Fibroblast of skin of left quadriceps (primary cell): ENCODE measurements at regions not wholly inside any gene's neighbourhood (a gene's known extent, or its start where the extent isn't known, plus 50 kb on each side); places are given as distances from the start of the nearest gene placed in this dataset.
"Not testable (repeated sequence)": the region's sequence is repeated elsewhere in the genome, so short reads cannot be mapped to it uniquely, and the experiment has no call there.

ENCODE experiments used
- DNase-seq, 2 experiments: peaks; one replicate each; pipeline ENCODE4 v3.0.0-alpha.2; 2013; ENCODE audit warnings: low read depth in 2 of 2

- no peak for DNase-seq
Observed at GRCh38 chr4:75422998-75423397, 91.2 kb downstream of the RCHY1 start.

DNA sequence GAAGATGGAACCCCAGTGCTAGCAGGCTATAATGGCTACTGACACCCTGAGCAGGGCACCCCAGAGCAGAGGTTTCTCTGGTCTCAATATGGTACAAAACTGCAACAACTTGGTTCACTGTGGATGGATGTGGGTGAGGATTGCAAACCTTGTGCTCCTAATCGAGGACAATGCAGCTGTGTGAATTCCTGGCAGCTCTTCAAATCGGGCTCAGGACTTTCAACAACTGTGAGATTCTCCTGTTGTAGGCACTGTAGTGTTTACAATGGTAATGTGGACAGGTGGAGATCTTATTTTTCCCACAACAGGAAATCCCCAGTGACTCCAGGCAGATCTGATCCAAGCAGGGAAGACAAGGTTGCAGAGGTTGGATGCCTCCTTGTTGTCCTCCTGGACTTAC, 101.5 kb downstream of the RCHY1 start:
- DNase-seq = no peak

DNA sequence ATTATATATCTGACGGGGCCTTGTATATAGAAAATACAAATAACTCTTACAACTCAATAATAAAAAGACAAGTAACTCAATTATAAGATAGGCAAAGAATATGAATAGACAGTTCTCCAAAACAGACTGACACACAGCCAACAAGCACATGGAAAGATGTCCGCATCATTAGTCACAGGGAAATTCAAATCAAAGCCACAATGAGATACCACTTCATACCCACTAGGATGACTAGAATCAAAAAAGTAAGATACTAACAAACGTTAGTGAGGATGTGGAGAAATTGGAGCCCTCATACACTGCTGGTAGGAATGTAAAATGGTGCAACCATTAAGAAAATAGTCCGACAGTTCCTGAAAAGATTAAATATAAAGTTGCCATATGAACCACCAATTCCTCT, 115.7 kb downstream of the RCHY1 start:
- DNase-seq = no peak

DNA sequence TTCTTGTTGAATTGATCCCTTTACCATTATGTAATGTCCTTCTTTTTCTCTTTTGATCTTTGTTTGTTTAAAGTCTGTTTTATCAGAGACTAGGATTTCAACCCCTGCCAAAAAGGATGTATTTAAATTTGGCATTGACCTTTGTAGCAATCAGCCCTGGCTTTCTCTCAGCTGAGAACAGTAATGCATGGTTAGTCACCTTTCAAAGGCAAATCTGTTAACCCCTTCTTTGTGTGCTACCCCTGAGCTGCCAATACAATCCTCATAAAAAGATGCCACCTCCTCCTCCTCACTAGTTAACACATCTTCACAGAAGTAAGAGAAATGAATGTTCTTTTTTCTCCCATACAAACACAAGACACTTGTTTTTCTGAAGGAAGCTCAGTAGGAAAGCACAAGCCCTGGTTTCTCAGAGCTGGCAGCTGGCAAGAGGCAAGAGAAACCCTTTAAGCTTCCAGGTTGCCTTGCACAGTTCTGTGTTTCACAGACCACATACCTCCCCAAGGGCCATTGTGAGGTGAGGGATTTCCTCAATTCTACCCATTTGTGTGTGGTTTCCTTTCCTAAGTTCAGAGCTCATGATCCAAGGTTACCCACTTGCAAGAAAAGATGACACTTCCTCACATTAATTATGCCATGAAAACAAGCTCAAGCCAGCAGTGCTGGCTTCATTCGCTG, 122.6 kb downstream of the RCHY1 start:
- no peak for DNase-seq

DNA sequence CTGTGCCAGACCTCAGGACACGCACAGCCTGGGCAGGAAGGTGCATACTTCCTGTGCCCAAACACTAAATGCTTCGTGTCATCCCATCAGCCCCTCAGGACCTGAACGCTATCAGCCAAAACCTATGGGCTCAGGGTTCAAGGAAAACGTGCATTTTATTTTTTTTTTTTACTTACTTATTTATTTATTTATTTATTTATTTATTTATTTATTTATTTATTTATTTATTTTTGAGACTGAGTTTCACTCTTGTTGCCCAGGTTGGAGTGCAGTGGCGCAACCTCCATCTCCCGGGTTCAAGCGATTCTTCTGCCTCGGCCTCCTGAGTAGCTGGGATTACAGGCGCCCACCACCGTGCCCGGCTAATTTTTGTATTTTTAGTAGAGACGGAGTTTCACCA, 127.8 kb downstream of the RCHY1 start:
- DNase-seq = not testable (repeated sequence)

- DNase-seq = no peak
Observed at GRCh38 chr4:75385106-75385505, 129.1 kb downstream of the RCHY1 start.

GRCh38 chr4:75376543-75376942, 137.7 kb downstream of the RCHY1 start:
- no peak for DNase-seq

DNA sequence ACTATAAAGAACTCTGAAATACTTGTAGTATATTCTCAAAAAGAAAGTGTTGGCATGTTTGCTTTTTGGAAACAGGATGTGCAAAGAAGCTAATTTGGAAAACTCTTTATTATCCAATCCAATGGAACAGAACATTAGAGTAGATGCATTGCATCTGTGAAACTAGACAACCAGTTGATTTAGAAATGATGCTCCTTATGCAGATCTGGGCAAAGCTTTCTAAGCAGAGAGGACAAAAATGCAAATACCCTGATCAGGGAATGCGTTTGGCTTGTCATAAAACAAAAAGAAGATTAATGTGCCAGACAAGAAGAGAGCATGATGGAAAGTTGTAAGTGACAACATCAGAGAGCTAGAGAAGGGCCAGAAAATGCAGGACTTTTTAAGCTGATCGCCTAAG, 142.3 kb downstream of the RCHY1 start:
- DNase-seq = no peak

DNA sequence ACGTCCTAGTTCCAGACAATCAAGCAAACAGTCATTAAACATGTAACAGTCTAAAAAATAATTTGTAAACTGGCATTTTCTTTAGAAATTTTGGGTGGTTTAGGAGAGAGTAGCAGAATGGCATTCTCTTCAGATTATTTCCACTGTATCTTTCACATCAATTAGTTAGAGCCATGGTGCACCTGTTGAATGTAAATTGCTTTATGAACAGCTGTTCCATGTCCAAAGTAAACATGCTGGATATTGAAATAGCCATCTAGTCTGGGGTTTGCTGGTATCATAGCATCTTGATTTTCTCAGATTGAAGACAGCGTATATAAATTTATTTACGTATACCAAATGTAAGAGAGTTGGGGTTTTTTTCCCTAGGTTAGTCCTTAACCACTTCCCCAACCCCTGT, 143.6 kb downstream of the RCHY1 start:
- DNase-seq = no peak

DNA sequence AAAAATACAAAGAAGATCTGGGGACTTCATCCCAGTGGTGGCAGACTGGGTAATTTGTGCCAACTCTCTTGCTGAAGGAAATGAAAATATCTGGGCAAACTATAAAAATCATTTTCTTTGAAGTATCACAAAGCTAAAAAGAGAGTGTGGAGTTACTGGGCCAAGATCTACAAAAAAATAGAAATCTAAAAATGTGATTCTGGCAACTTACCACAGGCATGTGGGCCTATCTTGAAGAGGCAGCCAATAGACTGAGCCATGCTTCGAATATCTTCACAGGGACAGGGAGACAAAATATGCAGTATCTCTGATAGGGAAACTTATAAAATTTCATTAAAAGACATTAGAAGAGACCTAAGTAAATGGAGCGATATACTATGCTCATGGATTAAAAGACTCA, 168.8 kb downstream of the RCHY1 start:
- DNase-seq = peak in 1 of 2 experiments; percentile 3

DNA sequence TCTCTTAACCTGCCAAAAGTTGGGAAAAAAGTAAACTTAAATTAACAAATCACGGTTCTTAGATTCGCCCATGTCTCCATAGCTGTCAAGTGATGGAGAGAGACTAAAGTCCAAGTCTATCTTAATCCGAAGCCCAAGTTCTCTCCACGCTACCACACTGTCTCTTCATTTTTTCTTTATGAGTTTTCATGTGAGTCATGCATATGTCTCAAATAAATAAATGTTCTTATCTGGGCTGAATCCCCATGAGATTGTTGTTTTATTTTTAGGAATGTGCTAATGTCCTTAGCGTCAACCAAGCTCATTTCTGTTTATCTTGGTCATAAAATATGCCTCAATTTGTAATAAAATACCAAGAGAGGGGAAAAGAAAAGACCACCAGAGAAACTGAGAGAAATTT, 169.3 kb downstream of the RCHY1 start:
- peak; percentile 24 to 25 for DNase-seq

GRCh38 chr4:75343333-75343732, 170.9 kb downstream of the RCHY1 start:
- DNase-seq = no peak

- DNase-seq = no peak
Observed at GRCh38 chr4:75340561-75340960, 173.6 kb downstream of the RCHY1 start.

- no peak for DNase-seq
Observed at GRCh38 chr4:75338352-75338880, 175.8 kb downstream of the RCHY1 start.

- no peak for DNase-seq
Observed at GRCh38 chr4:75327804-75328512, 186.2 kb downstream of the RCHY1 start.

DNA sequence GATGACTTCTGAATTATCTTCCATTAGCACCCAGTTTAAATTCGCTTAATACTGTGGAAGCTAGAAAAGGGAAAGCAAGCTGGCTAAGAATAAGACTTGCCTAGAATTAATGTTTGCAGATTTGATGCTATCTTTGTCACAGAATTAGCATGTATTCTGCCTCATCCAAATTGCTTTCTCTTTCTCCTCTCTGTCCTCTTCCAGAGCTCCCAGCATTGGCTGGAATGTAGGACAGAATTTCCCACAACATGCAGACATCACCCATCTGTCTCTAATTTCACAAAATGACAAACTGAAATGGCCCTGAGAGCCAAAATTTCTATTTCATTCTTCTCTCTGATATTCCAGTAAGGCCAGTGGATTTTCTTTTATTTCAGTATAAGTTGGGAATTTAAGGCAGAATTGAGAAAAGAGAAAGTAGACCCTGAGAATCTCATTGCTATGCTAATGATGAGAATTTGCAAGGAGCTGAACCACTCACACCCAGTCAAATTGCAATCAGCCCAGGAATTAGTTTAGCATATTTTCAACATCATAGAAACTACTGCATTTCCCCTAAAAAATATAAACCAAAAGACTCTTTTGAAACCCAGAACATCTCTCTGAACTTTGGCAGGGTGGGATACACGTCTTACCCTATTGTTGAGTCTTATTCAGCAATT, 188.8 kb downstream of the RCHY1 start:
- DNase-seq = no peak

GRCh38 chr4:75321484-75321883, 192.7 kb downstream of the RCHY1 start:
- peak in 1 of 2 experiments; percentile 3 for DNase-seq

DNA sequence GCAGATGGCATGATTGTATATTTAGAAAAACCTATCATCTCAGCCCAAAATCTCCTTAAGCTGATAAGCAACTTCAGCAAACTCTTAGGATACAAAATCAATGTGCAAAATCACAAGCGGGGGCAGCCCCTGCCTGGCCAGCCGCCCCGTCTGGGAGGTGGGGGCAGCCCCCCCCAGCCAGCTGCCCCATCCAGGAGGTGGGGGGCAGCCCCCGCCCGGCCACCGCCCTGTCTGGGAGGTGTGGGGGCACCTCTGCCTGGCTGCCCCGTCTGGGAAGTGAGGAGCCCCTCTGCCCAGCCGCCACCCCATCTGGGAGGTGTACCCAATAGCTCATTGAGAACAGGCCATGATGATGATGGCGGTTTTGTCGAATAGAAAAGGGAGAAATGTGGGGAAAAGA, 196.6 kb downstream of the RCHY1 start:
- DNase-seq = not testable (repeated sequence)

DNA sequence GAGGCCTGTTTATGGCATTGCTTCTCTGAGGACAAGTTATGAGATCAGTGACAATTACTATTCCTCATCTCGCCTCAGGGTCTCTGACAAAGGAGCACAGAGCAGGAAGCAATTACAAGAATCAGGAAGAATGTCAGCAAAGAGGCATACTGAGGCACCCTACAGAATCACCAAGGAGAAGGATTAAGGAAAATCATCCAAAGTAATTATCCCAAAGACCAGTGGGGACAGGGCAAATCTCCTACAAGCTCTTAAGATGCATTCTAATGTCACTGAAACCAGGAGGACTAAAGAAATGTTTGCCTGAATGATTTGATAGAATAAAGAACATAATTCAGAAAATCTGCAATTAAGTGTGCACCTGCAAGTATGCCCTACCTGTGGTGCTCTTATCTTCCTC, 206.2 kb downstream of the RCHY1 start:
- DNase-seq = no peak

- no peak for DNase-seq
Observed at GRCh38 chr4:75306506-75306905, 207.7 kb downstream of the RCHY1 start.

- DNase-seq = no peak
Observed at GRCh38 chr4:75302648-75303047, 211.6 kb downstream of the RCHY1 start.

DNA sequence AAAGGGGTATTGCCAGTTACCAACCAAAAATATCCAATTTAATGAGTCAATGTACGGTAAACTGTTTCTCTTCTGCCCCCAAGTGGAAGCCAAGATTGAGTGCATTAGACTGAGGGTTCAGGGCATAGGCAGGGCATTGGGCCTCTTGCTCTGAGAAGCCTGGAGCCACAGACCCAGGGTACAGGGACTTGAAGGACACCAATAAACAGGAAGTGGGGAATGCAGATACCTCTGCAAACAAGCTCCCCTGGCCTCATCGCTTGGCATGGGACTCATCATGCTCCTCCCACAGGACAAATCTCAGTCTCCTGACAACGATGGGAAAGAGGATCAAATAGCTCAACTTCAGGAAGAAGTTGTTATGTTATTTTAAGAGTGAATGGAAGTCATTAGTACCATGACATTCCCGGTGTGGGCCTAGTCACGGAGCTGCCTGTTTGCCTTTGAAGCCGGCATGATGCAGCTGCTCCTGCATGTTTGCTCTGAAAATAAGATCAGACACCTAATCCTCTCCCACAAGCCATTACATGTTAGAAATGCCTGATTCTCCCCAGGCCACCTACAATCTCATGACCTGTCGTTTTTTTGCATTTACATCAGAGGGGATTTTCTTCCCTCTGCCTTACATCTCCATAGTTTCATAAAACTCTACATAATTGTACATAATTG, 224.2 kb downstream of the RCHY1 start:
- no peak for DNase-seq
